ENCODE measurements at regions not wholly inside any gene's neighbourhood (a gene's known extent, or its start where the extent isn't known, plus 50 kb on each side); places are given as distances from the start of the nearest gene placed in this dataset.
"Not testable (repeated sequence)": the region's sequence is repeated elsewhere in the genome, so short reads cannot be mapped to it uniquely, and the experiment has no call there.

- no peak for TF ChIP-seq CTCF (IDR thresholded peaks at IDR 0.05; ENCODE audit: control insufficient read depth, insufficient read depth, low read depth, low read length, missing control alignments)
- no peak overlapping the region for H3K4me3 ChIP-seq (ENCODE audit: control insufficient read depth, low read depth, low read length)
- DNase-seq (ENCODE audit: low read depth) = no peak
Observed at GRCh38 chr13:100787899-100788298, 113.3 kb upstream of the TMTC4 start.

DNA sequence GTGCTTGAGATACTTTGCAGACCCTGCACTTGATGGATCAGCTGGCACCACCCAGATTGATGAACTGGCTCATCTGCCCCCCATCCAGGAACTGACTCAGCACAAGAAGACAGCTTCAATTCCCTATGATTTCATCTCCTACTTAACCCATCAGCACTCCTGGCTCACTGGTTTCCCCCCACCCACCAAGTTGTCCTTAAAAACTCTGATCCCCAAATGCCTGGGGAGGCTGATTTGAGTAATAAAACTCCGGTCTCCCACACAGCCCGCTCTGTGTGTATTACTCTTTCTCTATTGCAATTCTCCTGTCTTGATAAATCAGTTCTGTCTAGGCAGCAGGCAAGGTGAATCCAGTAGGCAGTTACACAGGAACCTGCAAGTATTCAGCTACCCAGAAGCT lies 102.1 kb upstream of the TMTC4 start:
- H3K4me3 ChIP-seq (ENCODE audit: control insufficient read depth, low read depth, low read length); DNase-seq (ENCODE audit: low read depth): not testable (repeated sequence)

- no peak for DNase-seq (ENCODE audit: low read depth)
- TF ChIP-seq CTCF (IDR thresholded peaks at IDR 0.05; ENCODE audit: control insufficient read depth, insufficient read depth, low read depth, low read length, missing control alignments) = no peak
- H3K4me3 ChIP-seq (ENCODE audit: control insufficient read depth, low read depth, low read length) = no peak overlapping the region
Observed at GRCh38 chr13:100773923-100774663, 99.5 kb upstream of the TMTC4 start.

- no peak for TF ChIP-seq CTCF (IDR thresholded peaks at IDR 0.05; ENCODE audit: control insufficient read depth, insufficient read depth, low read depth, low read length, missing control alignments)
- no peak overlapping the region for H3K4me3 ChIP-seq (ENCODE audit: control insufficient read depth, low read depth, low read length)
- DNase-seq (ENCODE audit: low read depth) = no peak
Observed at GRCh38 chr13:100773429-100773828, 98.8 kb upstream of the TMTC4 start.

- H3K4me3 ChIP-seq (ENCODE audit: control insufficient read depth, low read depth, low read length) = no peak overlapping the region
- no peak for TF ChIP-seq CTCF (IDR thresholded peaks at IDR 0.05; ENCODE audit: control insufficient read depth, insufficient read depth, low read depth, low read length, missing control alignments)
- DNase-seq (ENCODE audit: low read depth) = no peak
Observed at GRCh38 chr13:100767192-100767591, 92.6 kb upstream of the TMTC4 start.

GRCh38 chr13:100766570-100766969 lies 92.0 kb upstream of the TMTC4 start:
- not testable (repeated sequence) for H3K4me3 ChIP-seq (ENCODE audit: control insufficient read depth, low read depth, low read length); DNase-seq (ENCODE audit: low read depth)

DNA sequence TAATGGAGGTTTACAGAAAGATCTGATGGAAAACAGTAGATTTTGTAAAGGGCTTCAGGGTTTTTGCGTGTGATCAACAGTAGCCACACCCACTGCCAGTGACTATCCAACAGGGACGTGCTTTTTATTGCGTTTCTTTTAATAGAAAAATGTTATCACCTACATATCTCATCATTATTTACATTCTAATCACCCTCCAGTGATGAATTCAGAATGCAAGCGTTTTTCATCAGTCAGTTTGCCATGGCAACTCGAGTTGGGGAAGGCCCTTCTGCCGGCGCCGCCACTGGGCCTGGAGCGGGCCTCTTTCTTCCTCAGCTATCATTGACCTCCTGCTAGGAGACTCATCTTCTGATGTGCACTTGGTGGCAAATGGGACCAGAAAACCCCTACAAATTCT lies 90.3 kb upstream of the TMTC4 start:
- no peak for DNase-seq (ENCODE audit: low read depth)
- no peak overlapping the region for H3K4me3 ChIP-seq (ENCODE audit: control insufficient read depth, low read depth, low read length)
- TF ChIP-seq CTCF (IDR thresholded peaks at IDR 0.05; ENCODE audit: control insufficient read depth, insufficient read depth, low read depth, low read length, missing control alignments) = no peak

DNA sequence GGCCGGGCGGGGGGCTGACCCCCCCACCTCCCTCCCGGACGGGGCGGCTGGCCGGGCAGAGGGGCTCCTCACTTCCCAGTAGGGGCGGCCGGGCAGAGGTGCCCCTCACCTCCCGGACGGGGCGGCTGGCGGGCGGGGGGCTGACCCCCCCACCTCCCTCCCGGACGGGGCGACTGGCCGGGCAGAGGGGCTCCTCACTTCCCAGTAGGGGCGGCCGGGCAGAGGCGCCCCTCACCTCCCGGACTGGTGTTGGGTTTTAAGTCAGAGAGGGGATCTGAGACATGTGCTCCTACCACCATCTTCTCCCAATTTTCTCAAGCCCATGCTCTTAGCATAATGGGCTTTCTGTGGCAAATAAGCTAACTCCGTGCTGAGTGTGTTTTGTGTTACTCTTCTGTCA lies 87.5 kb upstream of the TMTC4 start:
- not testable (repeated sequence) for DNase-seq (ENCODE audit: low read depth); H3K4me3 ChIP-seq (ENCODE audit: control insufficient read depth, low read depth, low read length)
